Liver (tissue), 3 donors: ENCODE measurements at regions not wholly inside any gene's neighbourhood (a gene's known extent, or its start where the extent isn't known, plus 50 kb on each side); places are given as distances from the start of the nearest gene placed in this dataset.

Experiments used
- EGR1 ChIP-seq, 2 donors: IDR thresholded peaks; 2 replicates each; pipeline ENCODE4 v1.6.1; 2016 to 2018; ENCODE audit warnings: antibody characterized with exemption in 2 of 2, low read depth in 2 of 2
- JUND ChIP-seq, 2 donors: IDR thresholded peaks; 2 replicates each; pipeline ENCODE4 v1.6.1; 2016; ENCODE audit warnings: antibody characterized with exemption in 2 of 2
- SP1 ChIP-seq: IDR thresholded peaks from 2 replicates; pipeline ENCODE4 v1.6.1; 2018; ENCODE audit warnings: antibody characterized with exemption, mild to moderate bottlenecking
- TAF1 ChIP-seq: conservative IDR thresholded peaks from 2 replicates; pipeline ENCODE4 v1.6.1; 2016; ENCODE audit warnings: antibody characterized with exemption, mild to moderate bottlenecking
- YY1 ChIP-seq: IDR thresholded peaks from 2 replicates; pipeline ENCODE4 v1.6.1; 2016; ENCODE audit warnings: antibody characterized with exemption, mild to moderate bottlenecking
- TF ChIP-seq, protein P1 (sequence below): IDR thresholded peaks from 2 replicates; pipeline ENCODE4 v1.6.1; 2016; ENCODE audit warnings: antibody characterized with exemption
- TF ChIP-seq, protein P2 (sequence below): fragments of 150-350 bp; IDR thresholded peaks from 2 replicates; pipeline ENCODE4 v1.5.1; 2017; ENCODE audit warnings: improper control_type of control experiment, low read depth, low read length; ENCODE audit not compliant: missing input control
- TF ChIP-seq, protein P3 (sequence below): IDR thresholded peaks from 2 replicates; pipeline ENCODE4 v1.6.1; 2016; ENCODE audit warnings: antibody characterized with exemption
- TF ChIP-seq, protein P4 (sequence below): IDR thresholded peaks from 2 replicates; pipeline ENCODE4 v1.6.1; 2016; ENCODE audit warnings: antibody characterized with exemption
- donor health status: healthy.
- donor health status: healthy.

GRCh38 chr10:131500181-131500580 is 188.7 kb upstream of the TCERG1L start:
- TF ChIP-seq, protein P1, sequence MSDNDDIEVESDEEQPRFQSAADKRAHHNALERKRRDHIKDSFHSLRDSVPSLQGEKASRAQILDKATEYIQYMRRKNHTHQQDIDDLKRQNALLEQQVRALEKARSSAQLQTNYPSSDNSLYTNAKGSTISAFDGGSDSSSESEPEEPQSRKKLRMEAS: no peak
- TF ChIP-seq, protein P2, sequence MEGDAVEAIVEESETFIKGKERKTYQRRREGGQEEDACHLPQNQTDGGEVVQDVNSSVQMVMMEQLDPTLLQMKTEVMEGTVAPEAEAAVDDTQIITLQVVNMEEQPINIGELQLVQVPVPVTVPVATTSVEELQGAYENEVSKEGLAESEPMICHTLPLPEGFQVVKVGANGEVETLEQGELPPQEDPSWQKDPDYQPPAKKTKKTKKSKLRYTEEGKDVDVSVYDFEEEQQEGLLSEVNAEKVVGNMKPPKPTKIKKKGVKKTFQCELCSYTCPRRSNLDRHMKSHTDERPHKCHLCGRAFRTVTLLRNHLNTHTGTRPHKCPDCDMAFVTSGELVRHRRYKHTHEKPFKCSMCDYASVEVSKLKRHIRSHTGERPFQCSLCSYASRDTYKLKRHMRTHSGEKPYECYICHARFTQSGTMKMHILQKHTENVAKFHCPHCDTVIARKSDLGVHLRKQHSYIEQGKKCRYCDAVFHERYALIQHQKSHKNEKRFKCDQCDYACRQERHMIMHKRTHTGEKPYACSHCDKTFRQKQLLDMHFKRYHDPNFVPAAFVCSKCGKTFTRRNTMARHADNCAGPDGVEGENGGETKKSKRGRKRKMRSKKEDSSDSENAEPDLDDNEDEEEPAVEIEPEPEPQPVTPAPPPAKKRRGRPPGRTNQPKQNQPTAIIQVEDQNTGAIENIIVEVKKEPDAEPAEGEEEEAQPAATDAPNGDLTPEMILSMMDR: no peak
- TF ChIP-seq TAF1 (no peak), SP1 (no peak), JUND (IDR thresholded peaks at IDR 0.05) (no peak), EGR1 (IDR thresholded peaks at IDR 0.05; ENCODE audit: low read depth in 2 of 2) (no peak), YY1 (no peak)
- TF ChIP-seq, protein P3, sequence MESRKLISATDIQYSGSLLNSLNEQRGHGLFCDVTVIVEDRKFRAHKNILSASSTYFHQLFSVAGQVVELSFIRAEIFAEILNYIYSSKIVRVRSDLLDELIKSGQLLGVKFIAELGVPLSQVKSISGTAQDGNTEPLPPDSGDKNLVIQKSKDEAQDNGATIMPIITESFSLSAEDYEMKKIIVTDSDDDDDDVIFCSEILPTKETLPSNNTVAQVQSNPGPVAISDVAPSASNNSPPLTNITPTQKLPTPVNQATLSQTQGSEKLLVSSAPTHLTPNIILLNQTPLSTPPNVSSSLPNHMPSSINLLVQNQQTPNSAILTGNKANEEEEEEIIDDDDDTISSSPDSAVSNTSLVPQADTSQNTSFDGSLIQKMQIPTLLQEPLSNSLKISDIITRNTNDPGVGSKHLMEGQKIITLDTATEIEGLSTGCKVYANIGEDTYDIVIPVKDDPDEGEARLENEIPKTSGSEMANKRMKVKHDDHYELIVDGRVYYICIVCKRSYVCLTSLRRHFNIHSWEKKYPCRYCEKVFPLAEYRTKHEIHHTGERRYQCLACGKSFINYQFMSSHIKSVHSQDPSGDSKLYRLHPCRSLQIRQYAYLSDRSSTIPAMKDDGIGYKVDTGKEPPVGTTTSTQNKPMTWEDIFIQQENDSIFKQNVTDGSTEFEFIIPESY: no peak
- TF ChIP-seq, protein P4, sequence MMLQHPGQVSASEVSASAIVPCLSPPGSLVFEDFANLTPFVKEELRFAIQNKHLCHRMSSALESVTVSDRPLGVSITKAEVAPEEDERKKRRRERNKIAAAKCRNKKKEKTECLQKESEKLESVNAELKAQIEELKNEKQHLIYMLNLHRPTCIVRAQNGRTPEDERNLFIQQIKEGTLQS: no peak
